Right lobe of liver (tissue), 6 donors: ENCODE measurements at regions not wholly inside any gene's neighbourhood (a gene's known extent, or its start where the extent isn't known, plus 50 kb on each side); places are given as distances from the start of the nearest gene placed in this dataset.

Experiments
- ATAC-seq, 4 donors: fragments of 200-7000 bp; cut with Tn5 transposase; one replicate each; pipeline ENCODE4 v1.9.1; 2020; ENCODE audit warnings: mild to moderate bottlenecking in 4 of 4, moderate library complexity in 4 of 4
- DNase-seq, 3 donors: peaks; one replicate each; pipeline ENCODE4 v3.0.0-alpha.2; 2020
- H3K27ac ChIP-seq, 3 donors: fragments of 200-600 bp; one replicate each; pipeline ENCODE4 v1.8.0; 2022
- H3K27me3 ChIP-seq, 2 donors: fragments of 200-600 bp; one replicate each; pipeline ENCODE4 v1.8.0; 2022
- H3K36me3 ChIP-seq, 4 donors: fragments of 200-600 bp; sonication (generic) in 1 of 4; one replicate each; pipeline versions ENCODE4 v1.5.1 to v1.8.0; 2017 to 2022; ENCODE audit warnings: control low read depth in 1 of 4
- H3K4me1 ChIP-seq, 4 donors: fragments of 200-600 bp; sonication (generic) in 1 of 4; one replicate each; pipeline versions ENCODE4 v1.5.1 to v1.8.0; 2017 to 2022; ENCODE audit warnings: control low read depth in 1 of 4
- H3K4me3 ChIP-seq, 3 donors: fragments of 200-600 bp; one replicate each; pipeline ENCODE4 v1.8.0; 2022
- H3K9me3 ChIP-seq, 4 donors: fragments of 200-600 bp; sonication (generic) in 1 of 4; one replicate each; pipeline versions ENCODE4 v1.5.1 to v1.8.0; 2017 to 2022; ENCODE audit warnings: control low read depth in 1 of 4
- POLR2A ChIP-seq: fragments of 450-650 bp; IDR thresholded peaks from one replicate; pipeline ENCODE4 v1.6.1; 2017; ENCODE audit warnings: antibody characterized with exemption, mild to moderate bottlenecking
- WGBS: methylation state at CpG from one replicate; pipeline ENCODE4 v1.1.6; 2018; ENCODE audit warnings: low coverage, low lambda C conversion rate; ENCODE audit not compliant: insufficient coverage; ENCODE audit errors: missing lambda C conversion rate; 5-methylcytosine and 5-hydroxymethylcytosine counted together
- intact Hi-C, 2 donors: fragments of 100-400 bp; cut with DNase I; formaldehyde crosslinking; loops; one replicate each; pipeline versions ENCODE4 v1.11.2 to v1.14.1; 2022
- TF ChIP-seq, protein P1 (sequence below), 4 donors: fragments of 200-600 bp in 3 of 4; fragments of 450-650 bp in 1 of 4; IDR thresholded peaks; one replicate each; pipeline versions ENCODE4 v1.5.1 to v1.8.0; 2016 to 2022; ENCODE audit warnings: antibody characterized with exemption in 4 of 4, mild to moderate bottlenecking in 2 of 4
- donor health status: DM: no; HTN: yes; CAD: no.
- donor health status: DM: no; HTN: no; CAD: no.
- donor health status: DM: no; HTN: no; CAD: no.
- donor health status: DM: no; HTN: yes; CAD: no.
- donor health status: DM: no; HTN: yes; CAD: no.

GRCh38 chr14:26328791-26329190, 269.0 kb downstream of the NOVA1 start:
- H3K4me3 ChIP-seq = no peak overlapping the region
- intact Hi-C loops = no loop called here
- H3K27ac ChIP-seq = no peak overlapping the region
- H3K27me3 ChIP-seq = no peaks in the 10 kb centered on the region
- no peak for ATAC-seq
- no peaks in the 10 kb centered on the region for H3K4me1 ChIP-seq
- H3K36me3 ChIP-seq = no peaks in the 10 kb centered on the region
- no peak for DNase-seq
- H3K9me3 ChIP-seq = no peaks in the 10 kb centered on the region
- TF ChIP-seq POLR2A = no peak
- TF ChIP-seq, protein P1, sequence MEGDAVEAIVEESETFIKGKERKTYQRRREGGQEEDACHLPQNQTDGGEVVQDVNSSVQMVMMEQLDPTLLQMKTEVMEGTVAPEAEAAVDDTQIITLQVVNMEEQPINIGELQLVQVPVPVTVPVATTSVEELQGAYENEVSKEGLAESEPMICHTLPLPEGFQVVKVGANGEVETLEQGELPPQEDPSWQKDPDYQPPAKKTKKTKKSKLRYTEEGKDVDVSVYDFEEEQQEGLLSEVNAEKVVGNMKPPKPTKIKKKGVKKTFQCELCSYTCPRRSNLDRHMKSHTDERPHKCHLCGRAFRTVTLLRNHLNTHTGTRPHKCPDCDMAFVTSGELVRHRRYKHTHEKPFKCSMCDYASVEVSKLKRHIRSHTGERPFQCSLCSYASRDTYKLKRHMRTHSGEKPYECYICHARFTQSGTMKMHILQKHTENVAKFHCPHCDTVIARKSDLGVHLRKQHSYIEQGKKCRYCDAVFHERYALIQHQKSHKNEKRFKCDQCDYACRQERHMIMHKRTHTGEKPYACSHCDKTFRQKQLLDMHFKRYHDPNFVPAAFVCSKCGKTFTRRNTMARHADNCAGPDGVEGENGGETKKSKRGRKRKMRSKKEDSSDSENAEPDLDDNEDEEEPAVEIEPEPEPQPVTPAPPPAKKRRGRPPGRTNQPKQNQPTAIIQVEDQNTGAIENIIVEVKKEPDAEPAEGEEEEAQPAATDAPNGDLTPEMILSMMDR (IDR thresholded peaks at IDR 0.05) = no peak

- DNase-seq (no peak), ATAC-seq (no peak)
- H3K36me3 ChIP-seq = no peaks in the 10 kb centered on the region
- WGBS = 31% methylated on average over 4 of the region's 5 CpGs
- TF ChIP-seq, protein P1 (IDR thresholded peaks at IDR 0.05) = no peak
- TF ChIP-seq POLR2A = no peak
- H3K4me3 ChIP-seq = no peak overlapping the region
- no peaks in the 10 kb centered on the region for H3K27me3 ChIP-seq
- H3K9me3 ChIP-seq = no peaks in the 10 kb centered on the region
- H3K4me1 ChIP-seq = no peaks in the 10 kb centered on the region
- no peak overlapping the region for H3K27ac ChIP-seq
- intact Hi-C loops = no loop called here
Measured at GRCh38 chr14:26323869-26324268, 274.0 kb downstream of the NOVA1 start.

GRCh38 chr14:26320886-26321285, 276.9 kb downstream of the NOVA1 start:
- H3K27me3 ChIP-seq = no peaks in the 10 kb centered on the region
- no peaks in the 10 kb centered on the region for H3K4me1 ChIP-seq
- no peaks in the 10 kb centered on the region for H3K36me3 ChIP-seq
- TF ChIP-seq POLR2A = no peak
- TF ChIP-seq, protein P1 (IDR thresholded peaks at IDR 0.05) = no peak
- no peak overlapping the region for H3K27ac ChIP-seq
- no peak overlapping the region for H3K4me3 ChIP-seq
- no peak for ATAC-seq
- intact Hi-C loops = no loop called here
- 57% methylated on average over 2 of the region's 2 CpGs for WGBS
- no peaks in the 10 kb centered on the region for H3K9me3 ChIP-seq
- DNase-seq = no peak

DNA sequence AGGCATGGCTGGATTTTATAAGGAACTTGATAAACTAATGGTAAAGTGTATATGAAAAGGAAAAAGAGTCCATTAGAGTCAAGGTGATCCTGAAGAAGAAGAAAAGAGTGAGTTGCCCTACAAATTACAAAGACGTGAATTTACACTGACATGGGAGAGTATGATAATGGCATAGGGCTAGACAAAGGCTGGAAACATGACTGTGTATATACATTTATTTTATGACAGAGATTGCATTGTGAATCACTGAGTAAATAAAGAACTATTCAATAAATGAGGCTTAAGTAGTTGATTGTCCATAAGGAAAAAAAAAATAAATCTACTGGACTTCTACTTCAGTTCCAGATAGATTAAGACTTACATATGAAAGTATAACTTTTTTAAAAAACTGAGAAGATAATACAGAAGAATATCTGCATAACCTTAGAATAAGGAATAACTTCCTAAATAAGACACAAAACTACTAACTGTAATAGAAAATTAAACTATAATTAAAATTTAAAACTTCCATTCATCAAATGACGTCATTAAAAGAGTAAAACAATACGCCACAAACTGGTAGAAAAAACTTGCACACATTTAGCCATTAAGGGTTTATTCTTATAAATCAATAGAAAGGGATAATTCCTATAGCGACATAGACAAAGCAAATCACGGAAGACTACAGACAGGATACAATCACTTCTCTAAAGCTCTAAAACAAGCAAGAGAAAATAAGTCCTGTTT, 278.5 kb downstream of the NOVA1 start:
- intact Hi-C loops = no loop called here
- Histone ChIP-seq H3K27ac (no peak overlapping the region), H3K4me1 (no peaks in the 10 kb centered on the region), H3K36me3 (no peaks in the 10 kb centered on the region), H3K9me3 (no peaks in the 10 kb centered on the region), H3K4me3 (no peak overlapping the region), H3K27me3 (no peaks in the 10 kb centered on the region)
- WGBS = 70% methylated on average over 5 of the region's 5 CpGs
- DNase-seq = no peak
- ATAC-seq = no peak
- TF ChIP-seq POLR2A = no peak
- TF ChIP-seq, protein P1 (IDR thresholded peaks at IDR 0.05) = no peak

- TF ChIP-seq, protein P1 (IDR thresholded peaks at IDR 0.05) = no peak
- no peak for TF ChIP-seq POLR2A
- intact Hi-C loops = no loop called here
- Histone ChIP-seq H3K4me1 (no peaks in the 10 kb centered on the region), H3K27ac (no peak overlapping the region), H3K4me3 (no peak overlapping the region), H3K36me3 (no peaks in the 10 kb centered on the region), H3K27me3 (no peaks in the 10 kb centered on the region), H3K9me3 (no peaks in the 10 kb centered on the region)
- ATAC-seq (no peak), DNase-seq (no peak)
Measured at GRCh38 chr14:26304056-26304455, 293.8 kb downstream of the NOVA1 start.
